ENCODE measurements at regions not wholly inside any gene's neighbourhood (a gene's known extent, or its start where the extent isn't known, plus 50 kb on each side); places are given as distances from the start of the nearest gene placed in this dataset.

DNA sequence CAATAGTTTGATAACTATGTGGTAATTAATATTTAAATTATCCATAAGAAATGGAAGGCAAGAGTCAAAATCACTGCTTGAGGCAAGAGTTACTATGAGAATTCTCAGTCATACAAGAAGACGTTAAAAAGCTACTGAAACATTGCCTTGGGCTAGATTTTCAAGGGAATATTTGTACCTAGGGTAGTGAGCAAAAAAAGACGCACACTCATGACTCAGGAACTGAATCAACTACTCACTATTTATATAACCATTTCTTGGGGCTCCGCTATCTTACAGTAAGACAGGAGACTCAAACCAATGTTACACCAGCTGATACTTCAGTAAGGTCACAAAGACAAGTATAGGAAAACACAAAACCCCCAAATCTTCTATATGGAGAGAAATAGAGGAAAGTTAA lies 151.5 kb upstream of the RNPC3 start:
- TF ChIP-seq, protein P1, sequence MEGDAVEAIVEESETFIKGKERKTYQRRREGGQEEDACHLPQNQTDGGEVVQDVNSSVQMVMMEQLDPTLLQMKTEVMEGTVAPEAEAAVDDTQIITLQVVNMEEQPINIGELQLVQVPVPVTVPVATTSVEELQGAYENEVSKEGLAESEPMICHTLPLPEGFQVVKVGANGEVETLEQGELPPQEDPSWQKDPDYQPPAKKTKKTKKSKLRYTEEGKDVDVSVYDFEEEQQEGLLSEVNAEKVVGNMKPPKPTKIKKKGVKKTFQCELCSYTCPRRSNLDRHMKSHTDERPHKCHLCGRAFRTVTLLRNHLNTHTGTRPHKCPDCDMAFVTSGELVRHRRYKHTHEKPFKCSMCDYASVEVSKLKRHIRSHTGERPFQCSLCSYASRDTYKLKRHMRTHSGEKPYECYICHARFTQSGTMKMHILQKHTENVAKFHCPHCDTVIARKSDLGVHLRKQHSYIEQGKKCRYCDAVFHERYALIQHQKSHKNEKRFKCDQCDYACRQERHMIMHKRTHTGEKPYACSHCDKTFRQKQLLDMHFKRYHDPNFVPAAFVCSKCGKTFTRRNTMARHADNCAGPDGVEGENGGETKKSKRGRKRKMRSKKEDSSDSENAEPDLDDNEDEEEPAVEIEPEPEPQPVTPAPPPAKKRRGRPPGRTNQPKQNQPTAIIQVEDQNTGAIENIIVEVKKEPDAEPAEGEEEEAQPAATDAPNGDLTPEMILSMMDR (IDR thresholded peaks at IDR 0.05), result no peak
- TF ChIP-seq POLR2A (IDR thresholded peaks at IDR 0.05), result no peak

All from tibial nerve (tissue), 3 donors.